ENCODE measurements at regions not wholly inside any gene's neighbourhood (a gene's known extent, or its start where the extent isn't known, plus 50 kb on each side); places are given as distances from the start of the nearest gene placed in this dataset.

DNA sequence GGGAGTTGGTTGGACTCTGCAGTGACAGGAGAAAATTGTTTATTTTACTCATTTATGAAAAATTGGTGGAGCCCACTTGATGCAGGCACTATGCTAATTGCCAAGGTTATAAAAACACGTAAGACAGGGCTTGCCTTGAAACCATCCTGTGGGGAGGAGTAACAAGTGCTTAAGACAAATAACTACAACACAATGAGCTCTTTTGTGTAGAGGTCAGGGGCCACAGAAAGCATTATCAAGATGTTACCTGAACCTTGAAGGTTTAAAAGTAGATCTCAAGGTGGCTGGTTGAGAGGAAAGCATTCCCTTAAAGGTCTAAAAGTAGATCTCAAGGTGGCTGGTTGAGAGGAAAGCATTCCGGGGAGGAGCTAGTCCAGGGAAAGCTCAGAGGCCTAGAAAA, 381.8 kb upstream of the POU3F3 start:
- Histone ChIP-seq H3K4me3 (replicated peaks in 1 of 2; ENCODE audit: low read depth in 1 of 2, low read length in 2 of 2) (no peak overlapping the region), H3K27ac (ENCODE audit: low read depth, low read length) (no peak overlapping the region), H3K9me2 (ENCODE audit: insufficient read depth) (no peaks in the 10 kb centered on the region), H4K20me1 (ENCODE audit: insufficient read depth) (no peaks in the 10 kb centered on the region), H3K4me1 (ENCODE audit: control insufficient read depth in 1 of 2, insufficient read depth in 2 of 2, low read length in 2 of 2) (no peaks in the 10 kb centered on the region), H3K79me2 (ENCODE audit: insufficient read depth, low read length) (no peaks in the 10 kb centered on the region), H3K9me3 (ENCODE audit: control insufficient read depth in 1 of 2, insufficient read depth in 1 of 2, low read depth in 1 of 2, low read length in 2 of 2) (peaks cover 3 to 12% of the 10 kb centered on the region in 2 experiments; a peak in 2 of 4 replicates), H3K27me3 (ENCODE audit: insufficient read depth, low read length) (no peaks in the 10 kb centered on the region), H3K4me2 (ENCODE audit: low read length) (no peak overlapping the region), H2AFZ (ENCODE audit: low read depth, low read length, poor library complexity, severe bottlenecking) (no peak overlapping the region), H3K36me3 (ENCODE audit: control insufficient read depth in 1 of 2, insufficient read depth in 2 of 2, low read length in 2 of 2) (no peaks in the 10 kb centered on the region), H3K9ac (ENCODE audit: low read length) (no peak overlapping the region)
- ATAC-seq (no peak), DNase-seq (ENCODE audit: low read depth, low spot score) (no peak)
- POLR2A ChIA-PET: no interaction called here
- no peak for TF ChIP-seq YY1 (IDR thresholded peaks at IDR 0.05; ENCODE audit: extremely low read depth, insufficient replicate concordance, low read depth, low read length)
- TF ChIP-seq FOSL1 (IDR thresholded peaks at IDR 0.05; ENCODE audit: low read depth): no peak
- CTCF ChIA-PET: no interaction called here
- BruUV-seq (replicated peaks): no TSS peak
- RAD21 ChIA-PET (ENCODE audit: low non-redundant PET in 1 of 2, low total read pairs in 2 of 2, uncharacterized antibody in 2 of 2, unreplicated experiment in 2 of 2): no interaction called here
- intact Hi-C loops (cut with micrococcal nuclease): no loop called here

DNA sequence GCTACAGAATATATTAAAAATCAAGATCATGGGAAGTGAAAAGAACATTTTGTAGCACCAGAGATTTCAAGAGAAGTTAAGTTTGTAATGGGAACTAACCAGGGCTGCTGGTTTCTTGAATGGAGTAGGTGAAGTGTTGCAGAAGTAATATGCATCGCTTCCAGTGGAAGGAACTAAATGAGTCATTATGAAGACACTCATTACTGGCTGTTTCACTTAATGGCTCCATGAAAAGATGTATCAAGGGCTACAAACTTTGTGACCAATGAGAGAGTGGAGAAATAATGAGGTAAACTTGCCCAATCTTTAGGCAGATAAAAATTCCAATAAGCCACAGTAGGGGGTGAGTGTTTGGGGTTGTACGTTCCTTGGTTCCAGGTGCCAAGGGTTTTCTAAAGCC, 380.4 kb upstream of the POU3F3 start:
- Histone ChIP-seq H3K27me3 (ENCODE audit: insufficient read depth, low read length) (no peaks in the 10 kb centered on the region), H3K9me2 (ENCODE audit: insufficient read depth) (no peaks in the 10 kb centered on the region), H3K4me1 (ENCODE audit: control insufficient read depth in 1 of 2, insufficient read depth in 2 of 2, low read length in 2 of 2) (no peaks in the 10 kb centered on the region), H3K36me3 (ENCODE audit: control insufficient read depth in 1 of 2, insufficient read depth in 2 of 2, low read length in 2 of 2) (no peaks in the 10 kb centered on the region), H3K27ac (ENCODE audit: low read depth, low read length) (no peak overlapping the region), H3K4me3 (replicated peaks in 1 of 2; ENCODE audit: low read depth in 1 of 2, low read length in 2 of 2) (no peak overlapping the region), H4K20me1 (ENCODE audit: insufficient read depth) (no peaks in the 10 kb centered on the region), H3K4me2 (ENCODE audit: low read length) (no peak overlapping the region), H3K9me3 (ENCODE audit: control insufficient read depth in 1 of 2, insufficient read depth in 1 of 2, low read depth in 1 of 2, low read length in 2 of 2) (peaks cover 3 to 8% of the 10 kb centered on the region in 2 experiments; a peak in 2 of 4 replicates), H3K9ac (ENCODE audit: low read length) (no peak overlapping the region), H2AFZ (ENCODE audit: low read depth, low read length, poor library complexity, severe bottlenecking) (no peak overlapping the region), H3K79me2 (ENCODE audit: insufficient read depth, low read length) (no peaks in the 10 kb centered on the region)
- CTCF ChIA-PET: no interaction called here
- POLR2A ChIA-PET: no interaction called here
- DNase-seq (ENCODE audit: low read depth, low spot score) (no peak), ATAC-seq (no peak)
- no TSS peak for BruUV-seq (replicated peaks)
- RAD21 ChIA-PET (ENCODE audit: low non-redundant PET in 1 of 2, low total read pairs in 2 of 2, uncharacterized antibody in 2 of 2, unreplicated experiment in 2 of 2): no interaction called here
- intact Hi-C loops (cut with micrococcal nuclease): no loop called here
- TF ChIP-seq ZNF274 (IDR thresholded peaks at IDR 0.05; ENCODE audit: low read depth, low read length) (no peak), CEBPB (IDR thresholded peaks at IDR 0.05; ENCODE audit: low read depth) (no peak), EZH2 (IDR thresholded peaks at IDR 0.05) (no peak), ZFX (IDR thresholded peaks at IDR 0.05) (no peak), RAD21 (IDR thresholded peaks at IDR 0.05; ENCODE audit: low read depth) (no peak), SP1 (IDR thresholded peaks at IDR 0.05; ENCODE audit: low read depth) (no peak), YY1 (IDR thresholded peaks at IDR 0.05; ENCODE audit: extremely low read depth, insufficient replicate concordance, low read depth, low read length) (no peak), EGR1 (IDR thresholded peaks at IDR 0.05; ENCODE audit: low read depth) (no peak), JUND (IDR thresholded peaks at IDR 0.05) (no peak), ELF1 (IDR thresholded peaks at IDR 0.05; ENCODE audit: borderline replicate concordance, low read depth) (no peak), FOSL1 (IDR thresholded peaks at IDR 0.05; ENCODE audit: low read depth) (no peak), EZH2phosphoT487 (IDR thresholded peaks at IDR 0.05; ENCODE audit: borderline replicate concordance) (no peak), TCF7L2 (IDR thresholded peaks at IDR 0.05; ENCODE audit: borderline replicate concordance, extremely low read depth, insufficient read depth, insufficient read length) (no peak)
- TF ChIP-seq, protein P1, sequence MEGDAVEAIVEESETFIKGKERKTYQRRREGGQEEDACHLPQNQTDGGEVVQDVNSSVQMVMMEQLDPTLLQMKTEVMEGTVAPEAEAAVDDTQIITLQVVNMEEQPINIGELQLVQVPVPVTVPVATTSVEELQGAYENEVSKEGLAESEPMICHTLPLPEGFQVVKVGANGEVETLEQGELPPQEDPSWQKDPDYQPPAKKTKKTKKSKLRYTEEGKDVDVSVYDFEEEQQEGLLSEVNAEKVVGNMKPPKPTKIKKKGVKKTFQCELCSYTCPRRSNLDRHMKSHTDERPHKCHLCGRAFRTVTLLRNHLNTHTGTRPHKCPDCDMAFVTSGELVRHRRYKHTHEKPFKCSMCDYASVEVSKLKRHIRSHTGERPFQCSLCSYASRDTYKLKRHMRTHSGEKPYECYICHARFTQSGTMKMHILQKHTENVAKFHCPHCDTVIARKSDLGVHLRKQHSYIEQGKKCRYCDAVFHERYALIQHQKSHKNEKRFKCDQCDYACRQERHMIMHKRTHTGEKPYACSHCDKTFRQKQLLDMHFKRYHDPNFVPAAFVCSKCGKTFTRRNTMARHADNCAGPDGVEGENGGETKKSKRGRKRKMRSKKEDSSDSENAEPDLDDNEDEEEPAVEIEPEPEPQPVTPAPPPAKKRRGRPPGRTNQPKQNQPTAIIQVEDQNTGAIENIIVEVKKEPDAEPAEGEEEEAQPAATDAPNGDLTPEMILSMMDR (IDR thresholded peaks at IDR 0.05 in 2 of 3, conservative IDR thresholded peaks at IDR 0.05 in 1 of 3; ENCODE audit: borderline replicate concordance in 1 of 3, insufficient read depth in 1 of 3, low read depth in 2 of 3, low read length in 2 of 3): no peak
- TF ChIP-seq, protein P2, sequence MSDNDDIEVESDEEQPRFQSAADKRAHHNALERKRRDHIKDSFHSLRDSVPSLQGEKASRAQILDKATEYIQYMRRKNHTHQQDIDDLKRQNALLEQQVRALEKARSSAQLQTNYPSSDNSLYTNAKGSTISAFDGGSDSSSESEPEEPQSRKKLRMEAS (IDR thresholded peaks at IDR 0.05): no peak
- TF ChIP-seq, protein P3, sequence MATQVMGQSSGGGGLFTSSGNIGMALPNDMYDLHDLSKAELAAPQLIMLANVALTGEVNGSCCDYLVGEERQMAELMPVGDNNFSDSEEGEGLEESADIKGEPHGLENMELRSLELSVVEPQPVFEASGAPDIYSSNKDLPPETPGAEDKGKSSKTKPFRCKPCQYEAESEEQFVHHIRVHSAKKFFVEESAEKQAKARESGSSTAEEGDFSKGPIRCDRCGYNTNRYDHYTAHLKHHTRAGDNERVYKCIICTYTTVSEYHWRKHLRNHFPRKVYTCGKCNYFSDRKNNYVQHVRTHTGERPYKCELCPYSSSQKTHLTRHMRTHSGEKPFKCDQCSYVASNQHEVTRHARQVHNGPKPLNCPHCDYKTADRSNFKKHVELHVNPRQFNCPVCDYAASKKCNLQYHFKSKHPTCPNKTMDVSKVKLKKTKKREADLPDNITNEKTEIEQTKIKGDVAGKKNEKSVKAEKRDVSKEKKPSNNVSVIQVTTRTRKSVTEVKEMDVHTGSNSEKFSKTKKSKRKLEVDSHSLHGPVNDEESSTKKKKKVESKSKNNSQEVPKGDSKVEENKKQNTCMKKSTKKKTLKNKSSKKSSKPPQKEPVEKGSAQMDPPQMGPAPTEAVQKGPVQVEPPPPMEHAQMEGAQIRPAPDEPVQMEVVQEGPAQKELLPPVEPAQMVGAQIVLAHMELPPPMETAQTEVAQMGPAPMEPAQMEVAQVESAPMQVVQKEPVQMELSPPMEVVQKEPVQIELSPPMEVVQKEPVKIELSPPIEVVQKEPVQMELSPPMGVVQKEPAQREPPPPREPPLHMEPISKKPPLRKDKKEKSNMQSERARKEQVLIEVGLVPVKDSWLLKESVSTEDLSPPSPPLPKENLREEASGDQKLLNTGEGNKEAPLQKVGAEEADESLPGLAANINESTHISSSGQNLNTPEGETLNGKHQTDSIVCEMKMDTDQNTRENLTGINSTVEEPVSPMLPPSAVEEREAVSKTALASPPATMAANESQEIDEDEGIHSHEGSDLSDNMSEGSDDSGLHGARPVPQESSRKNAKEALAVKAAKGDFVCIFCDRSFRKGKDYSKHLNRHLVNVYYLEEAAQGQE (IDR thresholded peaks at IDR 0.05; ENCODE audit: low read depth): no peak
- TF ChIP-seq, protein P4, sequence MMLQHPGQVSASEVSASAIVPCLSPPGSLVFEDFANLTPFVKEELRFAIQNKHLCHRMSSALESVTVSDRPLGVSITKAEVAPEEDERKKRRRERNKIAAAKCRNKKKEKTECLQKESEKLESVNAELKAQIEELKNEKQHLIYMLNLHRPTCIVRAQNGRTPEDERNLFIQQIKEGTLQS (IDR thresholded peaks at IDR 0.05): no peak
